ENCODE measurements at regions not wholly inside any gene's neighbourhood (a gene's known extent, or its start where the extent isn't known, plus 50 kb on each side); places are given as distances from the start of the nearest gene placed in this dataset.

- in situ Hi-C loops (cut with MboI; ENCODE audit: low sequenced_read_pairs in 4 of 4): no loop called here
- Histone ChIP-seq H3K4me3 (no peak overlapping the region), H3K27me3 (no peaks in the 10 kb centered on the region), H3K36me3 (no peaks in the 10 kb centered on the region), H3K27ac (no peak overlapping the region), H3K9me3 (no peaks in the 10 kb centered on the region), H3K4me1 (no peaks in the 10 kb centered on the region)
- TF ChIP-seq POLR2A (IDR thresholded peaks at IDR 0.05): no peak
- TF ChIP-seq, protein P1, sequence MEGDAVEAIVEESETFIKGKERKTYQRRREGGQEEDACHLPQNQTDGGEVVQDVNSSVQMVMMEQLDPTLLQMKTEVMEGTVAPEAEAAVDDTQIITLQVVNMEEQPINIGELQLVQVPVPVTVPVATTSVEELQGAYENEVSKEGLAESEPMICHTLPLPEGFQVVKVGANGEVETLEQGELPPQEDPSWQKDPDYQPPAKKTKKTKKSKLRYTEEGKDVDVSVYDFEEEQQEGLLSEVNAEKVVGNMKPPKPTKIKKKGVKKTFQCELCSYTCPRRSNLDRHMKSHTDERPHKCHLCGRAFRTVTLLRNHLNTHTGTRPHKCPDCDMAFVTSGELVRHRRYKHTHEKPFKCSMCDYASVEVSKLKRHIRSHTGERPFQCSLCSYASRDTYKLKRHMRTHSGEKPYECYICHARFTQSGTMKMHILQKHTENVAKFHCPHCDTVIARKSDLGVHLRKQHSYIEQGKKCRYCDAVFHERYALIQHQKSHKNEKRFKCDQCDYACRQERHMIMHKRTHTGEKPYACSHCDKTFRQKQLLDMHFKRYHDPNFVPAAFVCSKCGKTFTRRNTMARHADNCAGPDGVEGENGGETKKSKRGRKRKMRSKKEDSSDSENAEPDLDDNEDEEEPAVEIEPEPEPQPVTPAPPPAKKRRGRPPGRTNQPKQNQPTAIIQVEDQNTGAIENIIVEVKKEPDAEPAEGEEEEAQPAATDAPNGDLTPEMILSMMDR (IDR thresholded peaks at IDR 0.05 in 4 of 5, conservative IDR thresholded peaks at IDR 0.05 in 1 of 5): no peak
- no peak for ATAC-seq
- intact Hi-C loops (cut with DNase I; ENCODE audit: low total_unique reads): no loop called here
- no peak for DNase-seq
These were observed 2387.7 kb upstream of the TENM3 start for GRCh38 chr4:179855469-179855868.

DNA sequence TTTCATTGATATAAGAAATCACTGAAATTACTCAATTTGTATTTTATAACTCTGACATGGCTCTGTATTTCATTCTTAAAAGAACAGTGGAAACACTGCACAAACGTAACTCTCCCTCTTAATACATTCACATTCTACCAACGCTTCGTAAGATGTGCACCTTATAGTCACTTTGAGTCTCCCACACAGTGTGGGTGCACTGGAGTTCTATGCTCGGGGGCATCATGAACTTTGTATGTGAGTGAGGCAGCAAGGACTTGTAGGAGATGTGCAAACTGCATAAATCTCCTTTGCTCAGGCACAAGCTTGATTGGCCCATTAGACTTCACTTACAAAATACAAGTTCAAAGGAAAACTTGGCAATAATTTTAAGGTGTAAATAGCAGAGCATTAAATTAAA is 2385.0 kb upstream of the TENM3 start:
- in situ Hi-C loops (cut with MboI; ENCODE audit: low sequenced_read_pairs in 4 of 4) (no loop called here), intact Hi-C loops (cut with DNase I; ENCODE audit: low total_unique reads) (no loop called here)
- Histone ChIP-seq H3K36me3 (no peaks in the 10 kb centered on the region), H3K4me3 (no peak overlapping the region), H3K27me3 (no peaks in the 10 kb centered on the region), H3K27ac (no peak overlapping the region), H3K4me1 (no peaks in the 10 kb centered on the region), H3K9me3 (no peaks in the 10 kb centered on the region)
- no peak for DNase-seq
- no peak for ATAC-seq
- TF ChIP-seq, protein P1 (IDR thresholded peaks at IDR 0.05 in 4 of 5, conservative IDR thresholded peaks at IDR 0.05 in 1 of 5): no peak
- no peak for TF ChIP-seq POLR2A (IDR thresholded peaks at IDR 0.05)

- no peak overlapping the region for H3K4me3 ChIP-seq
- intact Hi-C loops (cut with DNase I; ENCODE audit: low total_unique reads) (no loop called here), in situ Hi-C loops (cut with MboI; ENCODE audit: low sequenced_read_pairs in 4 of 4) (no loop called here)
- no peak overlapping the region for H3K27ac ChIP-seq
- H3K27me3 ChIP-seq: no peaks in the 10 kb centered on the region
- no peaks in the 10 kb centered on the region for H3K36me3 ChIP-seq
- DNase-seq (no peak), ATAC-seq (no peak)
- H3K9me3 ChIP-seq: no peaks in the 10 kb centered on the region
- TF ChIP-seq POLR2A (IDR thresholded peaks at IDR 0.05): no peak
- TF ChIP-seq, protein P1 (IDR thresholded peaks at IDR 0.05 in 4 of 5, conservative IDR thresholded peaks at IDR 0.05 in 1 of 5): no peak
- H3K4me1 ChIP-seq: no peaks in the 10 kb centered on the region
These were observed 2375.8 kb upstream of the TENM3 start for GRCh38 chr4:179867300-179867878.

GRCh38 chr4:179871726-179872125 is 2371.5 kb upstream of the TENM3 start:
- ATAC-seq: no peak

More at GRCh38 chr4:179871726-179872125, 2371.5 kb upstream of the TENM3 start:
- no peak for DNase-seq
- no peak for TF ChIP-seq POLR2A (IDR thresholded peaks at IDR 0.05)
- TF ChIP-seq, protein P1 (IDR thresholded peaks at IDR 0.05 in 4 of 5, conservative IDR thresholded peaks at IDR 0.05 in 1 of 5): no peak
- H3K9me3 ChIP-seq: no peaks in the 10 kb centered on the region
- intact Hi-C loops (cut with DNase I; ENCODE audit: low total_unique reads) (no loop called here), in situ Hi-C loops (cut with MboI; ENCODE audit: low sequenced_read_pairs in 4 of 4) (no loop called here)
- H3K27ac ChIP-seq: no peak overlapping the region
- no peak overlapping the region for H3K4me3 ChIP-seq
- H3K27me3 ChIP-seq: no peaks in the 10 kb centered on the region
- no peaks in the 10 kb centered on the region for H3K4me1 ChIP-seq
- no peaks in the 10 kb centered on the region for H3K36me3 ChIP-seq

Data from gastrocnemius medialis (tissue), 4 donors.